ENCODE measurements at regions not wholly inside any gene's neighbourhood (a gene's known extent, or its start where the extent isn't known, plus 50 kb on each side); places are given as distances from the start of the nearest gene placed in this dataset.

- TF ChIP-seq CTCF (IDR thresholded peaks at IDR 0.05) (no peak), ZFX (IDR thresholded peaks at IDR 0.05; ENCODE audit: borderline replicate concordance) (no peak)
Measured at GRCh38 chr2:131646669-131647297, 119.1 kb downstream of the CCDC74A start.
